Adrenal gland (tissue), 5 donors: ENCODE measurements at regions not wholly inside any gene's neighbourhood (a gene's known extent, or its start where the extent isn't known, plus 50 kb on each side); places are given as distances from the start of the nearest gene placed in this dataset.

Source experiments
- CTCF ChIP-seq, 6 experiments: fragments of 450-650 bp in 4 of 6; fragments of 200-600 bp in 2 of 6; sonication (generic) in 1 of 6; IDR thresholded peaks; 1 replicate in 5 of 6; 2 replicates in 1 of 6; pipeline versions ENCODE4 v1.5.1 to v1.8.0; 2016 to 2021; ENCODE audit warnings: antibody characterized with exemption in 6 of 6, mild to moderate bottlenecking in 2 of 6, moderate library complexity in 1 of 6
- POLR2A ChIP-seq, 2 donors: fragments of 450-650 bp; IDR thresholded peaks; one replicate each; pipeline ENCODE4 v1.6.1; 2017; ENCODE audit warnings: antibody characterized with exemption in 2 of 2, mild to moderate bottlenecking in 2 of 2, moderate library complexity in 1 of 2
- donor health status: DM: no; HTN: no; CAD: no.

GRCh38 chr7:152949790-152950189 lies 190.2 kb downstream of the ACTR3B start:
- TF ChIP-seq POLR2A (IDR thresholded peaks at IDR 0.05): no peak
- no peak for TF ChIP-seq CTCF (IDR thresholded peaks at IDR 0.05)
